ENCODE measurements at regions not wholly inside any gene's neighbourhood (a gene's known extent, or its start where the extent isn't known, plus 50 kb on each side); places are given as distances from the start of the nearest gene placed in this dataset.

DNA sequence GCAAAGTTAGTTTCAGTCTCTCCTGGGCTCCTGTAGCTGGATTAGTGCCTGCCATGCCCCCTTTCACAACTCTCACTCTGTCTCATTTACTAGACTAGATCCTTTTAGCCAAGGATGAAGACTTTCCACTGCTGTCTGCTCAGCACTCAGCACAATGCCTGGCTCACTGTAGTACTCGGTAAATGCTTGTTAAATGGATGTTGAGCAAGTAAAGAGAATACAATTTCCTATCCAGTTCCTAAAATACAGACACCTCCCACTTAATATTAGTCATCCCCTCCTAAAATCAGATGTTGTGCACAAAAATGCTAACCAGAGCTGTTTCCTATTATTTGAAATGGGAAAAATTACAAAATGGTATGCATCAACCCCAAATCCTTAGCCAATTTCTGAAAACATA, 195.8 kb downstream of the SREK1 start:
- no peaks in the 10 kb centered on the region for H3K27me3 ChIP-seq
- intact Hi-C loops (cut with DNase I; ENCODE audit: low total_unique reads), result no loop called here
- no peaks in the 10 kb centered on the region for H3K9me3 ChIP-seq
- no peaks in the 10 kb centered on the region for H3K4me1 ChIP-seq
- no peak overlapping the region for H3K27ac ChIP-seq
- no peak overlapping the region for H3K4me3 ChIP-seq
- no peak for TF ChIP-seq POLR2A (IDR thresholded peaks at IDR 0.05)
- TF ChIP-seq, protein P1, sequence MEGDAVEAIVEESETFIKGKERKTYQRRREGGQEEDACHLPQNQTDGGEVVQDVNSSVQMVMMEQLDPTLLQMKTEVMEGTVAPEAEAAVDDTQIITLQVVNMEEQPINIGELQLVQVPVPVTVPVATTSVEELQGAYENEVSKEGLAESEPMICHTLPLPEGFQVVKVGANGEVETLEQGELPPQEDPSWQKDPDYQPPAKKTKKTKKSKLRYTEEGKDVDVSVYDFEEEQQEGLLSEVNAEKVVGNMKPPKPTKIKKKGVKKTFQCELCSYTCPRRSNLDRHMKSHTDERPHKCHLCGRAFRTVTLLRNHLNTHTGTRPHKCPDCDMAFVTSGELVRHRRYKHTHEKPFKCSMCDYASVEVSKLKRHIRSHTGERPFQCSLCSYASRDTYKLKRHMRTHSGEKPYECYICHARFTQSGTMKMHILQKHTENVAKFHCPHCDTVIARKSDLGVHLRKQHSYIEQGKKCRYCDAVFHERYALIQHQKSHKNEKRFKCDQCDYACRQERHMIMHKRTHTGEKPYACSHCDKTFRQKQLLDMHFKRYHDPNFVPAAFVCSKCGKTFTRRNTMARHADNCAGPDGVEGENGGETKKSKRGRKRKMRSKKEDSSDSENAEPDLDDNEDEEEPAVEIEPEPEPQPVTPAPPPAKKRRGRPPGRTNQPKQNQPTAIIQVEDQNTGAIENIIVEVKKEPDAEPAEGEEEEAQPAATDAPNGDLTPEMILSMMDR (IDR thresholded peaks at IDR 0.05), result no peak
- no peaks in the 10 kb centered on the region for H3K36me3 ChIP-seq
- no peak for DNase-seq

DNA sequence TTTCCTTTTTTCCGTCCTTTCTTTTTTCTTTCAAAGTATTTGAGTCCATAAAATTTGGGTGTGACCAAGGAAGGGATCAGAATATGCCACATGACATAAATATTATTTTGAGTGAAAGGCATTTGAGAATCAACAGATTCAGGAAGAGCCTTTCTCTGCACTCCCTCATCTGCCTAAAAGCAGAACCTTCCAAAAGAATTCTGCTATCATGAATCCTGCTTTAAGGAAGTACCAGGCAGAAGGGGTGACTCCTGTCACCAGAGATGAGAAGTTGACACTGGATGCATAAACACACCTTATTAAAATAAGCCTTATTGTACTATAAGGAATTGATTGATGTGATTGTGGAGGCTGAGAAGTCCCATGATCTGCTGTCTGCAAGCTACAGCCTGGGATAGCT, 196.7 kb downstream of the SREK1 start:
- H3K4me3 ChIP-seq, result no peak overlapping the region
- no peaks in the 10 kb centered on the region for H3K9me3 ChIP-seq
- TF ChIP-seq POLR2A (IDR thresholded peaks at IDR 0.05), result no peak
- TF ChIP-seq, protein P1 (IDR thresholded peaks at IDR 0.05), result no peak
- no peak overlapping the region for H3K27ac ChIP-seq
- H3K27me3 ChIP-seq, result no peaks in the 10 kb centered on the region
- H3K4me1 ChIP-seq, result no peaks in the 10 kb centered on the region
- no peaks in the 10 kb centered on the region for H3K36me3 ChIP-seq
- DNase-seq, result no peak
- intact Hi-C loops (cut with DNase I; ENCODE audit: low total_unique reads), result no loop called here

DNA sequence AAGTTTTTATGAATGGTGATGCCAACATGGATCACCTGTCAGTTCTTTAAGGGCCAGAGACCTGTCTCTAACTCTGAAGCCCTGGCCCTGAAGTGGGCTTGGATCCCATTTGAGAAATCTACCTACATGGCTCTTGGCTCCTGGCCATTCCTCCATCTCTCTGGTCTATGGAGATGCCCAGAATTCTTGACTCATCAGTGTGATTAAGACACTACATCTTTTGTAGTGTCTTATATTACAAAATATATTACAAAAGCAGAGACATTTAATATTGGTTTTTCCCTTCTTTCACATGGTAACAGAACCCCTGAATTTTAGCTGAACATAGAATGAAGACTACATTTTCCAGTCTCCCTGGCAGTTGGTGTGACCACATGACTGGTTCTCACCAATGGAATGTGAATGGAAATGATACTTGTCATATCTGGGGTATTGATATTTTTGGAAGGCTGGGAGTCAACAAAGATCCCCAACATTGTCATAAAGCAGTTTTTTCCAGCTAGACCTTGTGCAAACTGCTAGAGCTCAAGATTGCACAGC, 198.3 kb downstream of the SREK1 start:
- Histone ChIP-seq H3K4me1 (no peaks in the 10 kb centered on the region), H3K36me3 (no peaks in the 10 kb centered on the region)
- intact Hi-C loops (cut with DNase I; ENCODE audit: low total_unique reads), result no loop called here

DNA sequence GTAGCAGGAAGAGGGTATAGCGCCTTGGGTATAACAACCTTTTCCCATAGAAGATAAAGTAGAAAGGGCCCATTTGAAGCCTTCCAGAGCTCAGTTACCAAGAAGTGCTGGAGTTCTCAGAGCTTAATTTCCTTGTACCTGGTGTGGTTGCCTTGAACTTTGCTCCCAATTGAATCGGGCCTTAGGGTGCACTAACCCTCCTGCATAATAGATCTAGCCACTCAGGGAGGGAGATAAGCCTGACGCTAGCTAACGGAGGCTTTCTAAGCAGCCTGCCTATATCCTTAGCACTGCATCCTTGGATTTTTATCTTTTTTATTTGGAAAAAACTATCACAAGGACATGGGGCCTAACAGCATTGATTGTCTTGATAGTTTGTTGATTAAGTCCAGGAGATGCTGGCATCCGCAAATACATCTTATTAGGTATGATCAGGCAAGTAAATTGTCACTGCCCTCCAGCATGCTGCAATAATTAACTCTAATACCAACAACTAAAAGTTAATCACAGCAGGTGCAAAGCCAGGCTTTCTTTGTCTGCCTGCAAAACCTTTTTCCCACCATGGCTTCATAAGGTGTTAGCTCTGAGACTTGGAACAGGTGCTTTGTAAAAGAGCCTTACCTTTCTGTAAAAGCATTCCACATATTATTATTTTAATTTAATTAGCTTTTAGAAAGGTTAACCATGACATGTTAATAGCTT, 199.4 kb downstream of the SREK1 start:
- Histone ChIP-seq H3K4me3 (no peak overlapping the region), H3K4me1 (no peaks in the 10 kb centered on the region), H3K27me3 (no peaks in the 10 kb centered on the region), H3K27ac (no peak overlapping the region), H3K36me3 (no peaks in the 10 kb centered on the region), H3K9me3 (no peaks in the 10 kb centered on the region)
- TF ChIP-seq, protein P1 (IDR thresholded peaks at IDR 0.05), result no peak
- DNase-seq, result no peak
- intact Hi-C loops (cut with DNase I; ENCODE audit: low total_unique reads), result no loop called here

More for the DNA sequence above, 198.3 kb downstream of the SREK1 start:
- no peaks in the 10 kb centered on the region for H3K27me3 ChIP-seq
- TF ChIP-seq, protein P1 (IDR thresholded peaks at IDR 0.05), result no peak
- TF ChIP-seq POLR2A (IDR thresholded peaks at IDR 0.05), result no peak
- H3K27ac ChIP-seq, result no peak overlapping the region
- H3K9me3 ChIP-seq, result no peaks in the 10 kb centered on the region
- DNase-seq, result no peak
- H3K4me3 ChIP-seq, result no peak overlapping the region

DNA sequence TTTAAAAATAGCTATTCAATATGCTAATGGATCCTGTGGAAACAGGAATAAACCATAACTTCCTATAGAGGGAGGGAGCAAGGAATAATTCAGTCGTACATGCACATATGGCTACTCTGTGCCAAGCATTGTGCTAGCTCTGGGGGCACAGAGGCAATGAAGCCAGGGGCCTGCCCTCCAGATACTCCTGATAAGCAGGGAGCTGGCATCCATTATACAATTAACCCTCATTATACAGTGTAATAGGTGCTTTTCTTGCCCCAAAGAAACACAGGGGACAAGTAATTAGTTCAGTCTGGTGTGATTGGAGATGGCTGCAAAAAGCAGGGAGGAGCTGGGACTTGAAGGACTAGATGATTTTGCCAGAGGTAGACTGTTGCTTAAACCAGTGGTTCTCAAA, 200.4 kb downstream of the SREK1 start:
- intact Hi-C loops (cut with DNase I; ENCODE audit: low total_unique reads), result no loop called here
- H3K4me1 ChIP-seq, result no peaks in the 10 kb centered on the region
- DNase-seq, result no peak
- H3K27me3 ChIP-seq, result no peaks in the 10 kb centered on the region
- no peaks in the 10 kb centered on the region for H3K9me3 ChIP-seq
- no peak overlapping the region for H3K4me3 ChIP-seq
- TF ChIP-seq POLR2A (IDR thresholded peaks at IDR 0.05), result no peak
- TF ChIP-seq, protein P1 (IDR thresholded peaks at IDR 0.05), result no peak
- H3K36me3 ChIP-seq, result no peaks in the 10 kb centered on the region
- H3K27ac ChIP-seq, result no peak overlapping the region

All from uterus (tissue), 3 donors.